Activated T-cell treated with anti-CD3 and anti-CD28 coated beads, Interleukin-2, amount 50 U/mL, for 48 hours (primary cell): ENCODE measurements at regions not wholly inside any gene's neighbourhood (a gene's known extent, or its start where the extent isn't known, plus 50 kb on each side); places are given as distances from the start of the nearest gene placed in this dataset.

ENCODE experiments used
- DNase-seq, 2 experiments: peaks; one replicate each; pipeline ENCODE4 v3.0.0-alpha.2; 2020

GRCh38 chr3:55172913-55173312 is 245.1 kb upstream of the LRTM1 start:
- DNase-seq = no peak

- DNase-seq = no peak
Measured at GRCh38 chr3:55170444-55170843, 242.6 kb upstream of the LRTM1 start.

DNA sequence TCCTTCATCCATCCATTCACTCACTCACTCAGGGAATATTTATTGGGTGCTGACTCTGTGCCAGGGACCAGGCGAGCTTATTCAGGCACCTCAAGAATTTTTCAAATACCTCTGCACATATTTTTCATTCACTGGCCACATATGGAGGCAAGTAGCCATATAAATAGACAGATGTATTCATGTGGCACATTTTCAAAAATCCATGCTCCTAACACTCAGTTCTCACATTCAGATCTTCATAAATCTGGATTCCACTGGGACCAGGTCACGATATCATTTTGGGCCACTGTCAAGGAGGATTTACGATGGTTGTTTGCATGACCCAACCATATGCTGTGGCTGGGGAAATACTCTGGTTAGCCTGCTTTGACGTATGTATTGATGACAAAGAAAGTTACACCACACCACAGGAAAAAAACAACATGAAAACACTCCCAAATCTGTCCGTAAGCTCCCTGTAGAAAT is 241.8 kb upstream of the LRTM1 start:
- no peak for DNase-seq

DNA sequence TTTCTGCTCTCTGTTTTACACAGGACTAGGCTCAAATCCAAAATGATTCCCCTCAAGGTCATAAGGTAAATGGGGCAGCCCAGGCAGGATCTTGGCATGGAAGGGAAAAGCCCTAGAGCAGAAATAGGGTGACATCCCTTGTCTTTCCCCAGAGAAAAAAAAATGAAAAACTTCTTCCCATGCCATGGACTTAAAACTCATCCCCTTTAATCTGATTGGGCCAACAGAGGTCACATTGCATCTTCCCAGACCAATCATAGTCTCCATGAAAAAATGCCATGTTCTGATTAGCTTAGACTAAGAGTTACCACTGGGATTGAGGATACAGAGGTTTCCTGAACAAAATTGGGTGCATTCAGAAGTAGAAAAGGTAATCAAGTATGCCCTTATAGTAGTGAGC is 241.3 kb upstream of the LRTM1 start:
- no peak for DNase-seq

DNA sequence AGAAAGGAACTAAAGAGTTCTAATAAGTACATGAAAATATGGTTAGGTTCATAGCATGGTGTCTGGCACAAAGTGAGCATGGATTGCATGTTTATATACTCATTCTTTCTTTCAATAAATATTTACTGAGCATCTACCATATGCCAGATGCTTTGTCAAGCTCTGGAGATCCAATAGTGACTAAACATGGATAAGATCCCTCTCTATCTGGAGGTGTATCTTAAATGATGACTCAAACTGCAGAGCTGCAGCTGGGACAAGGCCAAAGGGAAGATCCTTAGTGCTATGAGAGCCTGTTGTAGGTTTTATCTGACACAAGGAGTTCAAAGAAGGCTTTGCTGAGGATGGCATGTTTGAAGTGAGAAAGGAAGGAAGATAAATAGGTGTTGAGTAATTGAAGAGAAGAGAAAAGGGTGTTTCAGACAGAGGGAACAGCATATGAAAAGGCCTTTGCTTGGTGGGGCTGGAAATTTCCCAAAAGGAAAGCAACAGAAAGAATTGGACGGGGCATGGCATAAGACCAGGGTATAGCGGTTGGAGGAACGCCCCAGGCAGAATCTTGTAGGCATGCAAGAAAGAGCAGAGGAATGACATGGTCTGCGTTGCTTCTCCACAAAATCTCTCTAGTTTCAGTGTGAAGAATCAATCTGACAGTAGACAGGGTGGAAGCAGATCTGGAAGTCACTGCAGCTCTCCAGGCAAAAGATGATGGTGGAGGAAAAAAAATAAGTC is 239.9 kb upstream of the LRTM1 start:
- no peak for DNase-seq

DNA sequence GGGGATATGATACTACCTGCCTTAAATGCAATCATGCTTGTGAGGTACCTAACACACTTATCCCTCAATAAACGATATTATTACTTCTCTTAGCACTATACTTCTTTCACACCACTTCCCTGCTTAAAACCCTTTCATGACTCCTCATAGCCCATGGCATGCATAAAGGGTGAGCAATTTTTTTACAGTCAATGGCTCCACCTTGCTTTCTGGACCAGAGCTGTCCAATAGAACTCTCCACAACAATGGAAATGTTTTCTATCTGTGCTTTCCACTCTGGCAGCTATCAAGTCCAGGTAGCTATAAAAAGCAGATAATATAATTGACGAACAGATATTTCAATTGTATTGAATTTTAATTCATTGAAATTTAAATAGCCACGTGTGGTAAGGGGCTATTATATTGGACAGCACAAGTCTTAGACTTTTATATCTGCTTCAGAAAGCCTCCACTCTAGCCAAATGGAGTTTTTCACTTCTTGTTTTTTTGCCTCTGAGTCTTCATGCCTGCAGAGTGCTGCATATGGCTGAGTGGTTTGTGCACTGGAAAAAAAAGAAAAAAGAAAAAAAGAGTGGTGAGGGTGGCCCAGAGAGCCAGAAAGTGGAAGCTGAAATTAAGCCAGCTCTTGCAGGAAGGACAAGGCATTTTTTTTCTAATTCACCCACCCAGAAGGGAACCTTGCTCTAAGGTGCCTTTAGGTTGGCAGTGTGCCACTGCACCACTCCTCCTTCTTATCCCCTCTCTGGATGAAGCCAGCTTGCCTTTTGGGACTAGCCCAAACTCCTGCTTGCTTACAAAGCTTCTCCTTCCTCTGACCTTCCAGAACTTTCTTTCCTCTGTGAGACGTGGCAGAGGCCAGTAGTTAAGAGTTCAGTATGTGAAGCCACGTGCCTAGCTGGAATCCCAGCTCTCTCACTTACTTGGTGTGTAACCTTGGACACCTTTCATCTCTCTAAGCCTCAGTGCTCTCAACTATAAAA is 239.0 kb upstream of the LRTM1 start:
- DNase-seq = no peak

- no peak for DNase-seq
Measured at GRCh38 chr3:55165704-55166405, 238.0 kb upstream of the LRTM1 start.

GRCh38 chr3:55165278-55165677 is 237.4 kb upstream of the LRTM1 start:
- DNase-seq = no peak

GRCh38 chr3:55164876-55165275 is 237.0 kb upstream of the LRTM1 start:
- no peak for DNase-seq

DNA sequence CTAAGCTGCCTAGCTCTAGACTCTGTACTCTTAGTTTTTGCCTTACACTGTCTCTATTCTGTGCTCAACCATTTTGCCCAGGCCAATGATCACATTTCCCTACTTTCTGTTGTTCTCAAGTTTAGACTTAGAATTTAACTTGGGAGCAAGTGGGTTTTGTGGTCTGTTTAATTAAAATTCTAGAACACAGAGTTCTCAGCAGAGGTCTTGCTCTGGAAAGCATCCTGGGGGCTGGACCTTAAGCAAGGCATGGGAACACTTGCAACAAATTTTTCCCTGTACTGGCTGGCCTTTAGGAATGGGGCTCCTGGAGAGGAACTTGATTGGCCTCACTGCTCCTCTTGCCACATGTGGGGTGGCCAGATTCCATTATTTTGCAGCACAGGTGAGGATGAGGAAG is 236.3 kb upstream of the LRTM1 start:
- DNase-seq = no peak

DNA sequence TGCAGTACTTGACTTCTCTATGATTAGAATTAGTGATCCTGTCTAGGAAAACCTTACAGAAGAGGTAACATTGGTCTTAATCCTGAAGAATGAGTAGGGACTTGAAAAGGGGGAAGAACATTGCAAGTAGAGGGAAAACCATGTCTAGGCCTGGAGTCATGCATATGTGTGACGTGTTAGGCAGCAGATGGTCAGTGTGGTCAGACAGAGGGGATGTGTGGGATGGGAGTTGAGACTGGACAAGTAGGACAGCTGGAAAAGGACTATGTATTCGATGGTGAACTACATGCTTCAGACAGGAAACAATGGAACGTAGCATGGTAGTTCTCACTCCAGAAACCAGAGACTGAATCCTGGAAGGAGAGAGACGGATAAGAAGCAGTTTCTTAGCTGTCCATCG is 235.6 kb upstream of the LRTM1 start:
- no peak for DNase-seq

DNA sequence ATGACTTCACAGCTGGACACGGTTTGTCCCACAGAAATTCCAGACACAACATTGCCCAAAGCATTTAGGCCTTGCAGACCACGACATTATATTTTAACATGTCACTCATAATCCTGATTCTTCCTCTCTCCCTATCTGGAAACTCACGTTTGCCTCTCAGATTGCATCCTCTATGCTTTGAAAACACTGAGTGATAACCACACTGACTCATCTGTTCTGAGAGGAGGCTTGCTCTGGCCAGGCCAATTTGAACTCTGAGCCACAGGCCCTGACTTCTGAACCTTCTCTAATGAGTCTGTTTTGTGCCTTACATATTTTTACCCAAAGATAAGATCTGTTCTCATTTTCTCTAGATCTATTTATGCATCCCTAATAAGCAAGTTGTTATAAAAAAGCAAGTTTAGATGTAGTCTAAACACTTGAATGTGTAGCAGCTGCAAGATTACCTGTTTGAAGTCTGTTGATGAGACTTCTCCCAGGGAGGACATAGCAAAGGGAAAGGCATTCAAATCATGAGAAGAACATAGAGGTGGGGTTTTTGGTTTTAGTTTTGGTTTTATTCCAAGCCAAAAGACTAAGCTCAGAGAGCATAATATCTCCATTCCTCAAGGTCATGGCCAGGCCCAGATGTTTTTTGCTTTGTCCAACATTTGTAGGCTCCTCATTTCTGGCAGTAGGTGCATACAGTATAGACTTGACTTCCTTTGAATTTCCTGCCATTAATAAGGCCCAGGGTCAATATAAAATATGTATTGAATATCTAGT is 234.4 kb upstream of the LRTM1 start:
- no peak for DNase-seq

GRCh38 chr3:55161231-55161630 is 233.4 kb upstream of the LRTM1 start:
- no peak for DNase-seq

DNA sequence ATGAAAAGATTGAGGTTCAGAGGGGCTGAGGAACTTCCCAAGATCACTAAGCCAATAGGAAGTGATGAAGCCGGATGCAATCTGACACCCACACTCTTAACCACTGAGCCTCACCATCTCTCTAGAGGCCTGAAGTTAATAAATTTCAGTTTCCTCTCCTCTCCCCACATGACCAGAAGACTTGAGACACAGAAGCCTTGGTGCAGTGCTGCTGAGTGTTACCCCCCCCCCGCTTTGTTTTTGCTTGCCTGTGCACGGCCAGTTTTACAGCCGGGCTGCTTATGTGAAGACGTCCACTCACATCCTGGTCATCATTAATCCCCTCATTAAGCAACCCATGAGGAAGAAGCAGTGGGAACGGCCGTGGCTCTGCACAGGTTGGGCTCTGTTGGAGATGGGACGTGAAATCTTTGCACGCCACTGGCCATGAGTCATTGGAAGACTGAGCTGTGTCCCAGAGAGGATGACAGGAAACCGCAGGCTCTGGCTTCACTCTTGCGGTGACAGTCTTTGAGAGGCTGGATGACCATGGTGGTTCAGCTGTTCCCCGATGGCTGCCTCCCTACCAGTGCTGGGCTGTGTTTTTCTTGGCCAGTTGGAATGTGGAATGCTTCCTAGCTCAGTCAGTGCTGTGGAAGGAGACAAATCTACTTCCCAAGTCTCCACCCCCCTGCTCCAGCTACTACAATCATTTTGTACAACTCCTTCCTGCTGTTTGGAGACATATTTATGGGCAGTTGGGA is 232.6 kb upstream of the LRTM1 start:
- DNase-seq = no peak

- no peak for DNase-seq
Measured at GRCh38 chr3:55159711-55160110, 231.9 kb upstream of the LRTM1 start.

DNA sequence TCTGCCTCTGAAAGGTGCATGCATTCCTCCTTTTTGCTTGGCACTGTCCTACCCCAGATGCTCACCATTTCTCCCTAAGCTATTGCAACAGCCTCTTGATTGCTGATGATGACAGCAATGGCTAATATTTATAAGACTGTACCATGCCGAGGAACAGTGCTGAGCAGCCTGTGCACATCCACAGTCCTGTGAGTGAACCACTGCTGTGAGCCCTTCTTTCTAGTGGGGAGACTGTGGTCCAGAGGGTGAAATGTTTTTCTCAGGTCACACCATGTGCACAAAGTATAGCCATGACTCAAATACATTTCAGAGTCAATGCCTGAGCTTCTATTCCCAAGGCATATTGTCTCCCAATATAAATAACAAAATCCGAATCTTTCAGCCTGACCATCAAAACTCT is 231.2 kb upstream of the LRTM1 start:
- no peak for DNase-seq

GRCh38 chr3:55158345-55158744 is 230.5 kb upstream of the LRTM1 start:
- DNase-seq = no peak

GRCh38 chr3:55157731-55158130 is 229.9 kb upstream of the LRTM1 start:
- no peak for DNase-seq

DNA sequence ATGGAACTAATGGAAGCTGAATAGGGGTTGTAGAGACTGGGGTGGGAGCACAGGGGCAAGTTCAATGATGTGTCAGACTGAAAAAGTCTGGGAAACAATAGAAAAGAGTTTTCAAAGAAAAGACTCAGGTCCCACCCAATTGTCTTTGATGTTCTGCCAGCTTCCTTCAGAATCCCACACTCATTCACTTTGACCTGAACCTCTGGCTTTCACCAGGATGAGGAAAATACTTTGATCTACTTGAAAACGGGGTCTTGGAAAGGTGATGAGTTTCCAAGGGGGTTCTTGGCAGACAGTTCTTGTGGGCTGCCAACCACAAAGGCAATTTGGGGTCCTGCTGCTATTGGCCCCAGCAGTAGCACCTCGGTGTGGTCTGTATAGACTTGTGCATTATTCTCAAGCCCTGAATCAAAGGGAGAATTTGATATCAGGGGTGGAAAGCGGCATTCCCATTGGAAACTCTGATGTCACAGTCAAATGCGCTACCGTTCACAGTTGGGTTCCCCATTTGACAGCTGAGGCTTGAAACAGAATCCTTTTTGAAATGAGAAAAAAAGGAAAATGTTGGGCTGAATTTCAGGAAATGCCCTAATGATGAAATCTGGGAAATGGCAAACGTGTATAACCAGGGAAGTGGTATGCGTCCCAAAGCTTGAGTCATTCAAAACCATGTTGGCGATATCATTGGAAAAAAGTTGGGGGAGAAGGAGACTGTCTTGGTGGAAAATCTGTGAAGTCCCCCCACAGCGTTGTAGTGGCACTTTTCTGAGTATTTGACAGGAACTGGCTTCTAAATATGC is 229.2 kb upstream of the LRTM1 start:
- no peak for DNase-seq

DNA sequence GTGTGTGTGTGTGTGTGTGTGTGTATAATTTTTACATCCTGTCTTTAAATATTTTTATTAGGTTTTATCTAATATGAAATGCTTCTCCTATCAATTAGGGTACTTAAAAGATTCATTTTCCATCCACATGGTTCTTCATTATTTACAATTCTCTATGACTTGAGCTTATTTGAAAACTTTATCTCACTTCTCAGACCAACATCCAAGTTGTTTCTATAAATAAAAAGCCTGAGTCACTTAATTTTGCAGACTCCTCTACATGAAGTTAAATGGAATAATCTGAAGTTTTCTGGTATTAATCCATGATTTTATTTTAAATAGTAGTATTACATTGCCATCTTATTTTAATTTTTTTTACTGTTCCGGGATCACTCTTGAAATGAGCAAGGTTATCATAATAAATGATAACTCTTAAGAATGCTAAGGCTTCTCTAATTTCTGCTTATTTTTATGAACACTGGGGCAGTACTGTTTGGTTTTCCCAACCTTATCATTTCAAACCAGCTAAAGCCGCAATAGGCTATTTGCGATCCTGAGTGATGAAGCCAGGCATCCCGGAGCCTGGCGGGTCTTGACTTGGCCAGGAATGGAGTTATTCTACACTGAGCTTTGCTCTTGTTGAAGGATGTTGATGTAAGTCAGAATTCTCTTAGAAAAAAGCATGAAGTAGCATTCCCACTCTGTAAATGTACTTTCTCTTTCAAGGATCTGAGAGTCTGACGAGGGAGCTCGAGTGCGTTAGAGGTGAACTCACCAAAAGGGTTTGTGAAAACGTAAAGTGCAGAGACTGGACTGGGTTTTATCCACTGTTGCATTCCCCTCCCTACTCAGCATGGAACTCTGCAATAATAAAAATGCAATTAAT is 220.2 kb upstream of the LRTM1 start:
- no peak for DNase-seq
